HL-60 (cell line): ENCODE measurements at regions not wholly inside any gene's neighbourhood (a gene's known extent, or its start where the extent isn't known, plus 50 kb on each side); places are given as distances from the start of the nearest gene placed in this dataset.
"Not testable (repeated sequence)": the region's sequence is repeated elsewhere in the genome, so short reads cannot be mapped to it uniquely, and the experiment has no call there.

Experiments
- CTCF ChIP-seq: IDR thresholded peaks from one replicate; pipeline ENCODE4 v1.5.1; 2011; ENCODE audit warnings: low read length, control low read depth, inconsistent platforms; ENCODE audit not compliant: insufficient read depth
- GABPA ChIP-seq: IDR thresholded peaks from 2 replicates; pipeline ENCODE4 v1.6.1; 2012; ENCODE audit warnings: low read depth
- POLR2AphosphoS5 ChIP-seq: IDR thresholded peaks from 2 replicates; pipeline ENCODE4 v1.6.1; 2012; ENCODE audit warnings: low read depth
- REST ChIP-seq: IDR thresholded peaks from 2 replicates; pipeline ENCODE4 v1.6.1; 2012; ENCODE audit warnings: low read depth; ENCODE audit not compliant: insufficient replicate concordance
- SPI1 ChIP-seq: IDR thresholded peaks from 2 replicates; pipeline ENCODE4 v1.6.1; 2012; ENCODE audit warnings: low read depth, mild to moderate bottlenecking, borderline replicate concordance

- not testable (repeated sequence) for TF ChIP-seq CTCF, GABPA, POLR2AphosphoS5, REST, SPI1
Measured at GRCh38 chr1:149260736-149261340, 157.5 kb upstream of the NBPF9 start.
